ENCODE measurements at regions not wholly inside any gene's neighbourhood (a gene's known extent, or its start where the extent isn't known, plus 50 kb on each side); places are given as distances from the start of the nearest gene placed in this dataset.

GRCh38 chr4:66572949-66573348 lies 902.7 kb upstream of the EPHA5 start:
- Mint-ChIP-seq H3K36me3 (ENCODE audit: low read depth) (no peaks in the 10 kb centered on the region), H3K9me3 (no peaks in the 10 kb centered on the region), H3K27ac (no peak overlapping the region), H3K4me1 (ENCODE audit: low read depth) (no peaks in the 10 kb centered on the region), H3K4me3 (no peak overlapping the region), H3K27me3 (no peaks in the 10 kb centered on the region)
- no peak for TF ChIP-seq CTCF (IDR thresholded peaks at IDR 0.05)
- DNase-seq (no peak), ATAC-seq (no peak)
- intact Hi-C loops (cut with micrococcal nuclease), result no loop called here
- POLR2A ChIA-PET, result no interaction called here
- CTCF ChIA-PET, result interaction anchor here (0.5 kb wide), 1 partner anchor 1274 kb away, joined by 3 read pairs; no protein-coding TSS in a partner anchor

GRCh38 chr4:66571145-66571695 lies 900.9 kb upstream of the EPHA5 start:
- CTCF ChIA-PET, result no interaction called here
- no peaks in the 10 kb centered on the region for H3K36me3 Mint-ChIP-seq (ENCODE audit: low read depth)
- no peak overlapping the region for H3K27ac Mint-ChIP-seq
- no peak for TF ChIP-seq CTCF (IDR thresholded peaks at IDR 0.05)
- intact Hi-C loops (cut with micrococcal nuclease), result no loop called here
- H3K4me1 Mint-ChIP-seq (ENCODE audit: low read depth), result no peaks in the 10 kb centered on the region
- DNase-seq, result no peak
- H3K27me3 Mint-ChIP-seq, result no peaks in the 10 kb centered on the region
- no peak overlapping the region for H3K4me3 Mint-ChIP-seq
- POLR2A ChIA-PET, result no interaction called here
- no peak for ATAC-seq
- no peaks in the 10 kb centered on the region for H3K9me3 Mint-ChIP-seq

GRCh38 chr4:66569228-66569627 lies 898.9 kb upstream of the EPHA5 start:
- TF ChIP-seq CTCF (IDR thresholded peaks at IDR 0.05), result no peak
- ATAC-seq (no peak), DNase-seq (no peak)
- ChIA-PET CTCF (no interaction called here), POLR2A (no interaction called here)
- no peak overlapping the region for H3K27ac Mint-ChIP-seq
- no peak overlapping the region for H3K4me3 Mint-ChIP-seq
- no peaks in the 10 kb centered on the region for H3K27me3 Mint-ChIP-seq
- intact Hi-C loops (cut with micrococcal nuclease), result no loop called here
- no peaks in the 10 kb centered on the region for H3K36me3 Mint-ChIP-seq (ENCODE audit: low read depth)
- no peaks in the 10 kb centered on the region for H3K4me1 Mint-ChIP-seq (ENCODE audit: low read depth)
- no peaks in the 10 kb centered on the region for H3K9me3 Mint-ChIP-seq

- Mint-ChIP-seq H3K36me3 (ENCODE audit: low read depth) (no peaks in the 10 kb centered on the region), H3K4me1 (ENCODE audit: low read depth) (no peaks in the 10 kb centered on the region), H3K4me3 (no peak overlapping the region), H3K27ac (no peak overlapping the region), H3K27me3 (no peaks in the 10 kb centered on the region), H3K9me3 (no peaks in the 10 kb centered on the region)
- intact Hi-C loops (cut with micrococcal nuclease), result no loop called here
- CTCF ChIA-PET, result no interaction called here
- POLR2A ChIA-PET, result no interaction called here
- TF ChIP-seq CTCF (IDR thresholded peaks at IDR 0.05), result no peak
- ATAC-seq (no peak), DNase-seq (no peak)
Measured at GRCh38 chr4:66568431-66568830, 898.1 kb upstream of the EPHA5 start.

- no peak for ATAC-seq
- POLR2A ChIA-PET, result no interaction called here
- H3K36me3 Mint-ChIP-seq (ENCODE audit: low read depth), result no peaks in the 10 kb centered on the region
- H3K27ac Mint-ChIP-seq, result no peak overlapping the region
- CTCF ChIA-PET, result no interaction called here
- no peaks in the 10 kb centered on the region for H3K4me1 Mint-ChIP-seq (ENCODE audit: low read depth)
- no peaks in the 10 kb centered on the region for H3K27me3 Mint-ChIP-seq
- H3K4me3 Mint-ChIP-seq, result no peak overlapping the region
- TF ChIP-seq CTCF (IDR thresholded peaks at IDR 0.05), result no peak
- no peak for DNase-seq
- intact Hi-C loops (cut with micrococcal nuclease), result no loop called here
- H3K9me3 Mint-ChIP-seq, result no peaks in the 10 kb centered on the region
Measured at GRCh38 chr4:66568001-66568400, 897.7 kb upstream of the EPHA5 start.

All from activated CD8-positive, alpha-beta T cell treated with anti-CD3 and anti-CD28 coated beads for 36 hours (primary cell).